GM23248 (cell line): ENCODE measurements at regions not wholly inside any gene's neighbourhood (a gene's known extent, or its start where the extent isn't known, plus 50 kb on each side); places are given as distances from the start of the nearest gene placed in this dataset.

Experiments
- EZH2 ChIP-seq: fragments of 200-600 bp; sonication (generic); IDR thresholded peaks from 2 replicates; pipeline ENCODE4 v1.6.1; 2018; ENCODE audit warnings: antibody characterized with exemption, mild to moderate bottlenecking; ENCODE audit not compliant: insufficient read depth, poor library complexity, severe bottlenecking
- EZH2phosphoT487 ChIP-seq: fragments of 200-600 bp; sonication (generic); IDR thresholded peaks from 2 replicates; pipeline ENCODE4 v1.6.1; 2018; ENCODE audit warnings: antibody characterized with exemption, moderate library complexity, mild to moderate bottlenecking, low read depth; ENCODE audit not compliant: insufficient read depth

- TF ChIP-seq EZH2phosphoT487 = no peak
- no peak for TF ChIP-seq EZH2
These were observed 235.8 kb downstream of the EPHA7 start for GRCh38 chr6:93183531-93183972.
